ENCODE measurements at regions not wholly inside any gene's neighbourhood (a gene's known extent, or its start where the extent isn't known, plus 50 kb on each side); places are given as distances from the start of the nearest gene placed in this dataset.

DNA sequence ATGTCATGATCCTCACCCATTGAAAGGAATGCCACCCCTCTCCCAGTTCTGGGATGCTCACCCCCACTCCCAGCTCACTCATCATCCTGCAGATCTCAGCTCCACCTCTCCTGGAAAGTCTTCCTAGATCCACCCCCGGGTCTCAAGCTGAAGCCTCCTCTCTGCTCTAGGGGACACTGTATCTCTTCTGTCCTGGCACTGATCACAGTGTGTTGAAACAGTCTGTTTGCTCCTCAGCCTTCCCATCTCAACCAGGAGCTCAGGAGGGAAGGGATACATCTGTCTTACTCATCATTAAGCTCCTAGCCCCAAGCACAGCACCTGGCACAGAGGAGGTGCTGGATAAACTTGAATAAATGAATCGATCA lies 80.1 kb downstream of the MRPL14 start:
- Histone ChIP-seq H3K9ac (ENCODE audit: low read length) (no peak overlapping the region), H3K27ac (ENCODE audit: low read length) (no peak overlapping the region), H3K9me3 (ENCODE audit: control insufficient read depth, low read depth, low read length) (no peaks in the 10 kb centered on the region), H3K4me1 (ENCODE audit: control insufficient read depth, low read depth, low read length) (peaks cover 14% of the 10 kb centered on the region), H3K4me3 (ENCODE audit: low read length) (no peak overlapping the region), H3K36me3 (ENCODE audit: control insufficient read depth, low read depth, low read length) (no peaks in the 10 kb centered on the region), H3K27me3 (ENCODE audit: control insufficient read depth, insufficient read depth, low read length) (no peaks in the 10 kb centered on the region)

DNA sequence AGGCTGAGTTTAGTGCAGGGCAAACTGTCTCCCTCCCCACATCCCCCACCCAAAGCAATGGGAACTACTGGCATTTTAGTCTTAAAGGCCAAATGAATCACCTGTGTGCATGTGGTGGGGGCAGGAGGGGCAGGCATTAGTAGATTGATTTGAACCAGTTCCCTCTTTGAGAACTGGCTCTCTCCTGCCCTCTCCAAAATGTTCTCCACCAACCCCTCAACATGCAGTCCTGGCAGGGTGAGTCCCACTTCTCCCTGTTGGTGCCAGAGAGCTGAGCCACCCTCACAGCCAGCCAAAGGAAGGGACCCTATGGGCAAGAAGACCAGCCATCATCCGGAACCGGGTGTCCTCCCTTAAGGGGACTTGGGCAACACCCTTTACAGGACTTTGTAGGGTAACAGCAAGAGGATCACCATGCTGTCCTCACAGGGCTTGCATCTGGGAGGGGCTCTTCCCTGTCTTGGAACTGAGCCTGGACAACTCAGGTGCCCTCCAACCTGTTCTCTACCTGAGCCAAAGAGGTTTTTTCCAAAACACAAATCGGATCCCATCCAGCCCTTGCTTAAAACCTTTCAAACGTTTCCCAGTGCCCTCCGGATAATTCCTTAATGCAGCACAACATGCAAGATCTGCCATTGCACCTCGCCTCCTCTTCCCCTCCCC lies 80.6 kb downstream of the MRPL14 start:
- Histone ChIP-seq H3K9me3 (ENCODE audit: control insufficient read depth, low read depth, low read length) (no peaks in the 10 kb centered on the region), H3K9ac (ENCODE audit: low read length) (no peak overlapping the region), H3K27ac (ENCODE audit: low read length) (no peak overlapping the region), H3K36me3 (ENCODE audit: control insufficient read depth, low read depth, low read length) (no peaks in the 10 kb centered on the region), H3K4me3 (ENCODE audit: low read length) (no peak overlapping the region), H3K27me3 (ENCODE audit: control insufficient read depth, insufficient read depth, low read length) (no peaks in the 10 kb centered on the region), H3K4me1 (ENCODE audit: control insufficient read depth, low read depth, low read length) (peaks cover 18% of the 10 kb centered on the region)

DNA sequence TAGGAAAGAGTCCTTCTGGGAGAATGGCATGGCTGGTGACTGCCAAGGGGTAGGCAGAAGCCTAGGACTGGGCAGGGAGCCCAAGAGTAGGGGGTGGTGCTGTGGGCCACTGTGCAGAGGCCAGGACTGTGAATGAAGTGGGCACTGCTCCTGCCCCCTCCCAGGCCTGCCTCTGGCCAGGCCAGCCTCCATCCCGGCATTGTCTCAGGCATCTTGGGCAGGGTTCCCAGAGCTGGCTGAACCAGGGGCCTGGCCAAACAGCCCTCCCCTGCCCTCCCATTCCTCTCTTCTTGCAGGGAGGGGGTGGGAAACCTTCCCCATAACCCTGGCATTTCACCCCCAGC lies 81.6 kb downstream of the MRPL14 start:
- Histone ChIP-seq H3K27ac (ENCODE audit: low read length) (no peak overlapping the region), H3K4me1 (ENCODE audit: control insufficient read depth, low read depth, low read length) (peaks cover 20% of the 10 kb centered on the region), H3K9ac (ENCODE audit: low read length) (no peak overlapping the region), H3K4me3 (ENCODE audit: low read length) (no peak overlapping the region), H3K27me3 (ENCODE audit: control insufficient read depth, insufficient read depth, low read length) (no peaks in the 10 kb centered on the region), H3K36me3 (ENCODE audit: control insufficient read depth, low read depth, low read length) (no peaks in the 10 kb centered on the region), H3K9me3 (ENCODE audit: control insufficient read depth, low read depth, low read length) (no peaks in the 10 kb centered on the region)

DNA sequence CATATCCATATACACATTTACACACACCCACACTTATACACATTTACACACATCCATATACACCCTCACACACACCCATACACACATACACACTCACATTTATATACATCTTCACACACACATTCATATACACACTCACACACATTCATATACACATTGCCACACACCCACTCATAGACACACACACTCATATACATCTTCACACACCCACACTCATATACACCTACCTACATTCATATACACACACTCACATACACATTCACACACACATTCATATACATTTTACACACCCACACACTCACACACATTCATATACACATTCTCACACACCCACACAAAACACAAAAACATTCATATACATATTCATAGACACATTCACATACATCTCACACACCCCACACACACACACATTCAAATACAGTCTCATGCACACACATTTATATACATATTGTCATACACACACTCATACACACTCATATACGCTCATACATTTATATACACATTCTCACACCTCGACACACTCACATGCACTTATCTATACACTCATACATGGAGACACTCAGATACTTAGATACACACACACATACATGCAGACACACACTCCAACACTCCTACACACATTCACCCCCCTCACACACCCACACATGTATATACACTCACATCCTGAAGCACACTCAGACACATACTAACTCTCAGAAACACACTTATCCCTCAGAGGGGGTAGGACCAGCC lies 82.1 kb downstream of the MRPL14 start:
- peaks cover 20% of the 10 kb centered on the region for H3K4me1 ChIP-seq (ENCODE audit: control insufficient read depth, low read depth, low read length)
- H3K27me3 ChIP-seq (ENCODE audit: control insufficient read depth, insufficient read depth, low read length), result no peaks in the 10 kb centered on the region
- no peak overlapping the region for H3K4me3 ChIP-seq (ENCODE audit: low read length)
- H3K36me3 ChIP-seq (ENCODE audit: control insufficient read depth, low read depth, low read length), result no peaks in the 10 kb centered on the region
- H3K9ac ChIP-seq (ENCODE audit: low read length), result no peak overlapping the region
- no peaks in the 10 kb centered on the region for H3K9me3 ChIP-seq (ENCODE audit: control insufficient read depth, low read depth, low read length)
- H3K27ac ChIP-seq (ENCODE audit: low read length), result no peak overlapping the region

DNA sequence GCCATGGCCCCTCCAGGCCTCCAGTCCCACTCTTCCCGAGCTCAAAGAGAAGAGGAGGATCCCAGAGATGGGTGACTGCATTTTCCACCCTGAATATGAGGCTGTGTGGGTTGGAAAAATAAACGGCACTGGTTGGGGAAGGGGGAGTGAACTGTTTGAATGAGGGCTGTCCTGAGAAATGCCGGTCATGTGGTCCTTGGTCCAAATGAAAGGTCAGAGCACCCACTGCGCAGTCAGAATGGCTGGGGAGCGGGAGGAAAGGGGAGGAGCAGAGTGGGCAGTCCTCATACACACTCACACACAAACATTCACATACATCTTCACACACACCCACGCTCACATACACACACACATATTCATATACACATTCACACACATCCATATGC lies 83.1 kb downstream of the MRPL14 start:
- Histone ChIP-seq H3K4me1 (ENCODE audit: control insufficient read depth, low read depth, low read length) (peaks cover 20% of the 10 kb centered on the region), H3K4me3 (ENCODE audit: low read length) (no peak overlapping the region), H3K27ac (ENCODE audit: low read length) (no peak overlapping the region), H3K9ac (ENCODE audit: low read length) (peak overlapping the region; percentile 37), H3K27me3 (ENCODE audit: control insufficient read depth, insufficient read depth, low read length) (no peaks in the 10 kb centered on the region), H3K9me3 (ENCODE audit: control insufficient read depth, low read depth, low read length) (no peaks in the 10 kb centered on the region), H3K36me3 (ENCODE audit: control insufficient read depth, low read depth, low read length) (no peaks in the 10 kb centered on the region)

DNA sequence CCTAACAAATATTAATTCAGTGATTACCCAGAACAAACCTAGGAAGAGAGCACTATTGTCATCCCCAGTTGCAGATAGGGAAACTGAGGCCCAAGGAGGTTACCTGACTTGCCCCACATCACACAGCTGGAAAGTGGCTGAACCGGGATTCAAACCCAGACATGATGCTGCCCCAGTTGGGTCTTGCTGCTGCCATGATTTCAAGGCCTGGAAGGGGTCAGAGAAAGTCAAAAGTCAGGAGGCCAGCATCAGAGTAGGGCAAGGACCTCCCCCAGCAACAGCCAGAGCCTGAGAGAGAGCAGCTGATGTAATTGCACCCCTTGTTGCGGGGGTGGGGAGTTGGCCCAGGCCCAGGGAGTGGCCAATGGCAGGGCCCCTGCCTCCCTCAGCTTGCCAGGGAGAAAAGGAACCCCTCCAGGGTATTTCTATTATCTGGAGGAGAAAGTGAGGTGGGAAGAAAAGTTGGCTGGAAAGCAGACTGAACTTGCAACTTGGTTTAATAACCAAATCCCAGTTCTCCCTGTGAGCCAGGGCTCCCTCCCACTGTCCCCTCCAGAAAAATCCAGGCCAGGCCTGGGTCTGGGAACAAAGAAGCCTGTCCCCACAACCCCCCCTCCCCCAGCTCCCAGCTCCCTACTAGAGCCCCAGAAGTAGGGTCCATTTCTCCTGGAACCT lies 83.6 kb downstream of the MRPL14 start:
- H3K4me1 ChIP-seq (ENCODE audit: control insufficient read depth, low read depth, low read length), result peaks cover 20% of the 10 kb centered on the region
- H3K9ac ChIP-seq (ENCODE audit: low read length), result peak overlapping the region; percentile 37
- no peaks in the 10 kb centered on the region for H3K36me3 ChIP-seq (ENCODE audit: control insufficient read depth, low read depth, low read length)
- no peaks in the 10 kb centered on the region for H3K27me3 ChIP-seq (ENCODE audit: control insufficient read depth, insufficient read depth, low read length)
- H3K9me3 ChIP-seq (ENCODE audit: control insufficient read depth, low read depth, low read length), result no peaks in the 10 kb centered on the region
- H3K4me3 ChIP-seq (ENCODE audit: low read length), result no peak overlapping the region
- H3K27ac ChIP-seq (ENCODE audit: low read length), result no peak overlapping the region

DNA sequence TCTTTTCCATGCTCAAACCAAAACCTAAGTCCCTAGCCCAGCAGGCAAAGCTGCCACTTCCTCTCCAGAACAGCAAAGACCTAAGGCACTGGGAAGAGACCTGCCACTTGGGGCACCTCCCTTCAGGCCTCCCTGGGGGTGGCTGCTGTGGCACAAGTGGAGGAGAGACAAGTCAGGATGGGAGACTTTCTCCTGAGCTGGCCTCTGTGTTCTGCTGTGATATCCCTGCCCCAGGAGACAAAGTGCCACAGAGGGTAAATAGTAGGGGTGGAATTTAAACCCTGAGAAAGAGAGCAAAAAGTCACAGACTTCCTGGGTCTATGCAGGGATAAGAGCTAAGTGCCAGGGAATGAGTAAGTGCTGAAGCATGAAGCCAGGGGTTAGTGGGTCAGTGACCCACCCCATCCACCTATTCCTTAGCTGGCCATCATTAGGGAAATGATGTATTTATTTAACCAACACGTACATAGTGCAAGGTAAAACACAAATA lies 84.2 kb downstream of the MRPL14 start:
- no peak overlapping the region for H3K27ac ChIP-seq (ENCODE audit: low read length)
- H3K9me3 ChIP-seq (ENCODE audit: control insufficient read depth, low read depth, low read length), result no peaks in the 10 kb centered on the region
- no peak overlapping the region for H3K4me3 ChIP-seq (ENCODE audit: low read length)
- H3K9ac ChIP-seq (ENCODE audit: low read length), result peak overlapping the region; percentile 37
- H3K36me3 ChIP-seq (ENCODE audit: control insufficient read depth, low read depth, low read length), result no peaks in the 10 kb centered on the region
- H3K27me3 ChIP-seq (ENCODE audit: control insufficient read depth, insufficient read depth, low read length), result no peaks in the 10 kb centered on the region
- peaks cover 20% of the 10 kb centered on the region for H3K4me1 ChIP-seq (ENCODE audit: control insufficient read depth, low read depth, low read length)

DNA sequence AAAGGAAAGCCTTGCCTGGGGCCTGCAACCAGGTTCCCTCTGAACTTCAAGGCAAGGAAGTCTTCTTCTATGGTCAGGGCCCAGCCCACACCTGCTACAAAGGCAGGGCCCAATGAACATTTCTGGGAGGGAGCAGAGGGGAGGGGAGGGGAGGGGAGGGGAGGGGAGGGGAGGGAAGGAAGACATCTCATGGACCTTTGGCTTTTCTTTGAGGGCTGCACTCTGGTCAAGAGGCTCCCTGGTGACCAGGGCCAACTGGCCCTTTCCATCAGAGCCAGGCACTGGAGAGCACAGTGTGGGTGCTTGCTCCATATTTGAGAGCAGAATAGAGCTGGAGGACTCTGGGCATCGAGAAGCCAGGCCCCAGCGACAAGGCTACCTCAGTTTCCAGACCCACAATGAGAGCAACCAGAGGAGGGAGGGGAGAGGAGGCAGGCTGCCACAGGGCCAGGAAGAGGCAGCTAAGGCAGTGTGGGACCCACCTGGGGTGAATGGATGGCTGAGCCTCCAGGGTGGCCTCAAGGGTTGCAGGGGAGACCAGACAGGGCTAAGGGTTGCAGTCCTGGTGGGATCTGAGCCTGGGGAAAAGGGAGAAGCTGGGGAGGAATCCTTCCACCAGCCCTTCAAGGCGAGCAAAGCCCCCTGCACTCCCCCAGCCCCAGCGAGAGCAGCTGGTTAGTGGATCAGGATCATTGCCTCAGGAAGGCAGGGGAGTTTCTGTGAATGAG lies 84.8 kb downstream of the MRPL14 start:
- Histone ChIP-seq H3K27me3 (ENCODE audit: control insufficient read depth, insufficient read depth, low read length) (no peaks in the 10 kb centered on the region), H3K4me3 (ENCODE audit: low read length) (no peak overlapping the region), H3K9me3 (ENCODE audit: control insufficient read depth, low read depth, low read length) (no peaks in the 10 kb centered on the region), H3K27ac (ENCODE audit: low read length) (no peak overlapping the region), H3K36me3 (ENCODE audit: control insufficient read depth, low read depth, low read length) (no peaks in the 10 kb centered on the region), H3K4me1 (ENCODE audit: control insufficient read depth, low read depth, low read length) (peaks cover 20% of the 10 kb centered on the region), H3K9ac (ENCODE audit: low read length) (no peak overlapping the region)

DNA sequence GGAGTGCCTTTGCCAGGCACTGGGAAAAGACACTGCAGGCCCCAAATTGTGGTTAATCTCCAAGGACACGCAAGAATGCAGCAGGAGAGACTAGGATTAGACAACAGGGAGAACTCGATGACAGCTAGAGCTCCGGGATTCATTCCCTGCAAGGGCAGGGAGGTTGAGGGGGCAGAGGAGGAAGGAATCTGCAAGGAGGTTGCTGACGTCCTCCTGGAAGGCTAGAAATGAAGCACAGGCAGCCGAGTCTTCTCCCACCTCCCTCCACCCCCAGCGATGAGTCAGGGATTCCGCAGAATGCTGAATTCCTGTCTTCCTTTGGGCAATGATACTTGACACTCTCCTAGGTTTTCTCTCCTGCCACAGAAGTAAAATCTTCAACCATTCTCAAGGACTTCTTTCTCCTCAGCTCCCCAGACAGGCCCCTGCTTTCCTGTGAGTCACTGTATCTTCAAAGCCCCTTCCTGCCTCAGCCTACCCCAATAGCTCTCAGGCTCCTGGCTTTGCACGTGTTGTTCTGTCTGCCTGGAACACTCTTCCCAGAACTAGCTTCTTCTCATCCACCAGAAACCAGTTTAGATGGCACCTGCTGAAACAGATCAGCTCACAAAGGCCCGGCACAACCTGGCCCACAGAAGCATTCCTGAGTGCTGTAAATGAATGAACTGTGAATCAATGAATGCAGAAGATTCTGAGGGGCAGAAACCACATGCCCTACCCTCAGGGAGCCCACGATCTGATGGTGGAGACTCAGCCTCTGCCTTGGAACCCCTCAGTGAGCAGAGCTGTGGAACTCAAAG lies 85.6 kb downstream of the MRPL14 start:
- Histone ChIP-seq H3K27ac (ENCODE audit: low read length) (no peak overlapping the region), H3K4me3 (ENCODE audit: low read length) (no peak overlapping the region), H3K9ac (ENCODE audit: low read length) (peak overlapping the region; percentile 29), H3K4me1 (ENCODE audit: control insufficient read depth, low read depth, low read length) (peaks cover 20% of the 10 kb centered on the region), H3K9me3 (ENCODE audit: control insufficient read depth, low read depth, low read length) (no peaks in the 10 kb centered on the region), H3K36me3 (ENCODE audit: control insufficient read depth, low read depth, low read length) (no peaks in the 10 kb centered on the region), H3K27me3 (ENCODE audit: control insufficient read depth, insufficient read depth, low read length) (no peaks in the 10 kb centered on the region)

DNA sequence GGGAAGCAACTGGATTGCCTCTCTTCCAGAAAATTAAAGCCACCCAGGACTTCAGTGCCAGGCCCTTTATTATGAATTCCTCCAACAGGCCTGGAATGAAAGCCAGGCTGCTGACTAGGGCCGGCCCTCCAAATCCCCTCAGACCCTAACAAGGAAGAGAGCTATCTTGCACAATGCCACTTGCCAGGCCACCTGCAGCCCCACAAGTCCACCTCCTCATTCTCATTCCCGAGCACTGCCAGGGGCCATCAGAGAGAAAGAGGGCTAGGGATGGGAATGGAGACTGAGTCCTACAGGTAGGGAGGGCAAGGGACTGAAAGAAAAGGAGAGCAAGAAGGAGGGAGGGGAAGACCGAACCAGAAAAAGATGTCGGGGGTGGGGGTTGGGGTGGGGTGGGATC lies 86.5 kb downstream of the MRPL14 start:
- Histone ChIP-seq H3K4me1 (ENCODE audit: control insufficient read depth, low read depth, low read length) (peaks cover 20% of the 10 kb centered on the region), H3K9me3 (ENCODE audit: control insufficient read depth, low read depth, low read length) (no peaks in the 10 kb centered on the region), H3K36me3 (ENCODE audit: control insufficient read depth, low read depth, low read length) (no peaks in the 10 kb centered on the region), H3K27ac (ENCODE audit: low read length) (no peak overlapping the region), H3K9ac (ENCODE audit: low read length) (no peak overlapping the region), H3K4me3 (ENCODE audit: low read length) (no peak overlapping the region), H3K27me3 (ENCODE audit: control insufficient read depth, insufficient read depth, low read length) (no peaks in the 10 kb centered on the region)

DNA sequence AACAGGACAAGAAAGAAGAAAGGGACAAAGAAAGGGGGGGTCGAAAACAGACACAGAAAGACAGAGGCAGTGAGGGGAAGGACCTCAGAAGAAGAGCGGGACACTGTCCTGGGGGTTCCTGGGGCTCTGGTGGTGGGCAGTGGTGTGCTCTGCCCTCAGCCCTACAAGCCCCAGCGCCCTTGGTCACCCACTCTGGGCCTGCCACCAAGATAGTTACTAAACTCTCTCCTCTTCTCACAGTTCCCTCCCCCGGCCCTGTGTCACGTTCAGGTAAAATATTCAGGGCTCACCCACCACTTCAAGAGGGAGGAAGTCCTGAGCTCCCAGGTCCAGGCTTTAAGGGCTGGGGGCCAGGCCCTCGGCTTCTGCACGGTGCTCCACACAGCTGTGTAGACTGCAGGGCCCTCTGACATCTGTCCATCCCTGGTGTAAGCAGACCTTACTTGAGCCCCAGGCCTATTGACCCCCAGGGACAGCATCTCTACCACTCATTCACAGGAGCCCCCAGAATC lies 87.4 kb downstream of the MRPL14 start:
- Histone ChIP-seq H3K27me3 (ENCODE audit: control insufficient read depth, insufficient read depth, low read length) (no peaks in the 10 kb centered on the region), H3K4me3 (ENCODE audit: low read length) (no peak overlapping the region), H3K9ac (ENCODE audit: low read length) (no peak overlapping the region), H3K4me1 (ENCODE audit: control insufficient read depth, low read depth, low read length) (peaks cover 20% of the 10 kb centered on the region), H3K9me3 (ENCODE audit: control insufficient read depth, low read depth, low read length) (no peaks in the 10 kb centered on the region), H3K36me3 (ENCODE audit: control insufficient read depth, low read depth, low read length) (no peaks in the 10 kb centered on the region), H3K27ac (ENCODE audit: low read length) (no peak overlapping the region)
